ENCODE measurements at regions not wholly inside any gene's neighbourhood (a gene's known extent, or its start where the extent isn't known, plus 50 kb on each side); places are given as distances from the start of the nearest gene placed in this dataset.

DNA sequence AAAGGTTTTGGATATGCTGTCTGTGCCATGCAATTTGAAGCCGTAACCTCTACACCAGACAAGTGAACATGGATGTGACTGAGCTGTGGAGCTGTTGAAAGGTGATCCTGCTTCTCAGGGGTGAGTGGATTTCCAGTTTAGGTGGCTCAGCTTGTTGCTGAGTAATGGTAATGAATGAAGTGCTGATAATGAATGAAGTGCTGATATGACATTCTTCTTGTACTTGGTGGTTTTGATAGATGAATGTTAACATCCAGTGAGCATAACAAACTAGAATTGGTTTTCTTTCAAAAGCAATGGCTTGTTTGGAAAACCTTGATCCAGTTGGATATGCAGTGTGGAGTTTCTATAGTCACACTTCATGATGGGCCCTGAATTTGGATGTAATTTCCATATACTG lies 89.7 kb upstream of the FZD8 start:
- TF ChIP-seq, protein P1, sequence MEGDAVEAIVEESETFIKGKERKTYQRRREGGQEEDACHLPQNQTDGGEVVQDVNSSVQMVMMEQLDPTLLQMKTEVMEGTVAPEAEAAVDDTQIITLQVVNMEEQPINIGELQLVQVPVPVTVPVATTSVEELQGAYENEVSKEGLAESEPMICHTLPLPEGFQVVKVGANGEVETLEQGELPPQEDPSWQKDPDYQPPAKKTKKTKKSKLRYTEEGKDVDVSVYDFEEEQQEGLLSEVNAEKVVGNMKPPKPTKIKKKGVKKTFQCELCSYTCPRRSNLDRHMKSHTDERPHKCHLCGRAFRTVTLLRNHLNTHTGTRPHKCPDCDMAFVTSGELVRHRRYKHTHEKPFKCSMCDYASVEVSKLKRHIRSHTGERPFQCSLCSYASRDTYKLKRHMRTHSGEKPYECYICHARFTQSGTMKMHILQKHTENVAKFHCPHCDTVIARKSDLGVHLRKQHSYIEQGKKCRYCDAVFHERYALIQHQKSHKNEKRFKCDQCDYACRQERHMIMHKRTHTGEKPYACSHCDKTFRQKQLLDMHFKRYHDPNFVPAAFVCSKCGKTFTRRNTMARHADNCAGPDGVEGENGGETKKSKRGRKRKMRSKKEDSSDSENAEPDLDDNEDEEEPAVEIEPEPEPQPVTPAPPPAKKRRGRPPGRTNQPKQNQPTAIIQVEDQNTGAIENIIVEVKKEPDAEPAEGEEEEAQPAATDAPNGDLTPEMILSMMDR (IDR thresholded peaks at IDR 0.05; ENCODE audit: low read depth, low read length): no peak
- no peak for TF ChIP-seq POLR2A (IDR thresholded peaks at IDR 0.05; ENCODE audit: extremely low read depth, insufficient read length)
- TF ChIP-seq, protein P2, sequence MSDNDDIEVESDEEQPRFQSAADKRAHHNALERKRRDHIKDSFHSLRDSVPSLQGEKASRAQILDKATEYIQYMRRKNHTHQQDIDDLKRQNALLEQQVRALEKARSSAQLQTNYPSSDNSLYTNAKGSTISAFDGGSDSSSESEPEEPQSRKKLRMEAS (IDR thresholded peaks at IDR 0.05; ENCODE audit: low read depth, low read length): no peak
- no peak for TF ChIP-seq MYC (IDR thresholded peaks at IDR 0.05; ENCODE audit: low read depth, low read length)
